ENCODE measurements at regions not wholly inside any gene's neighbourhood (a gene's known extent, or its start where the extent isn't known, plus 50 kb on each side); places are given as distances from the start of the nearest gene placed in this dataset.

GRCh38 chr5:130323804-130324454, 419.7 kb downstream of the CHSY3 start (continued):
- TF ChIP-seq ZBTB40 (IDR thresholded peaks at IDR 0.05; ENCODE audit: borderline replicate concordance) (no peak), YY1 (IDR thresholded peaks at IDR 0.05; ENCODE audit: low read depth, low read length) (no peak), RELA (IDR thresholded peaks at IDR 0.05; ENCODE audit: borderline replicate concordance, partially characterized antibody) (no peak), SIN3A (IDR thresholded peaks at IDR 0.05; ENCODE audit: low read depth, low read length) (no peak), ZNF687 (IDR thresholded peaks at IDR 0.05) (no peak), CEBPB (IDR thresholded peaks at IDR 0.05; ENCODE audit: borderline replicate concordance in 1 of 2, low read depth in 2 of 2, low read length in 2 of 2) (peak in 1 of 2 experiments; percentile 89; a peak in 2 of 4 replicates), ATF2 (IDR thresholded peaks at IDR 0.05; ENCODE audit: low read length) (peak; percentile 91), CHD1 (IDR thresholded peaks at IDR 0.05; ENCODE audit: low read depth, low read length) (no peak), MTA3 (IDR thresholded peaks at IDR 0.05; ENCODE audit: borderline replicate concordance, low read length) (peak; percentile 81; the same call in 1 of the 2 replicates), DPF2 (IDR thresholded peaks at IDR 0.05) (peak; percentile 99), SP1 (IDR thresholded peaks at IDR 0.05; ENCODE audit: low read depth, low read length) (no peak), ATF7 (IDR thresholded peaks at IDR 0.05; ENCODE audit: low read depth) (peak; percentile 96), CHD2 (IDR thresholded peaks at IDR 0.05; ENCODE audit: borderline replicate concordance, low read depth, low read length) (peak; percentile 73; the same call in 1 of the 2 replicates), FOXM1 (IDR thresholded peaks at IDR 0.05; ENCODE audit: low read depth, low read length) (peak; percentile 77), HDGF (IDR thresholded peaks at IDR 0.05) (no peak), PAX5 (IDR thresholded peaks at IDR 0.05; ENCODE audit: borderline replicate concordance, low read depth, low read length) (0 out of 2 replicates have a peak, but pooled peaks have one; percentile 13), BHLHE40 (IDR thresholded peaks at IDR 0.05; ENCODE audit: borderline replicate concordance in 1 of 2, low read depth in 2 of 2, low read length in 1 of 2) (peak; percentile 30 to 54; a peak in 2 of 4 replicates), EED (IDR thresholded peaks at IDR 0.05; ENCODE audit: low read depth) (0 out of 2 replicates have a peak, but pooled peaks have one; percentile 31), ZZZ3 (IDR thresholded peaks at IDR 0.05; ENCODE audit: control insufficient read depth, insufficient read length, low read depth) (no peak)
- TF ChIP-seq, protein P1, sequence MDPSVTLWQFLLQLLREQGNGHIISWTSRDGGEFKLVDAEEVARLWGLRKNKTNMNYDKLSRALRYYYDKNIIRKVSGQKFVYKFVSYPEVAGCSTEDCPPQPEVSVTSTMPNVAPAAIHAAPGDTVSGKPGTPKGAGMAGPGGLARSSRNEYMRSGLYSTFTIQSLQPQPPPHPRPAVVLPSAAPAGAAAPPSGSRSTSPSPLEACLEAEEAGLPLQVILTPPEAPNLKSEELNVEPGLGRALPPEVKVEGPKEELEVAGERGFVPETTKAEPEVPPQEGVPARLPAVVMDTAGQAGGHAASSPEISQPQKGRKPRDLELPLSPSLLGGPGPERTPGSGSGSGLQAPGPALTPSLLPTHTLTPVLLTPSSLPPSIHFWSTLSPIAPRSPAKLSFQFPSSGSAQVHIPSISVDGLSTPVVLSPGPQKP (IDR thresholded peaks at IDR 0.05; ENCODE audit: low read depth, low read length), result no peak
